IPS DF 19.7 (cell line): ENCODE measurements at regions not wholly inside any gene's neighbourhood (a gene's known extent, or its start where the extent isn't known, plus 50 kb on each side); places are given as distances from the start of the nearest gene placed in this dataset.
A peak's percentile ranks its signal among the peaks of the same experiment; 100 is the strongest.

Source experiments
- DNase-seq: peaks from one replicate; pipeline ENCODE4 v3.0.0-alpha.2; 2013; ENCODE audit warnings: low read depth, low spot score

GRCh38 chr7:20267482-20267881 lies 50.3 kb upstream of the MACC1 start:
- peak; percentile 9 for DNase-seq

- no peak for DNase-seq
These were observed 51.6 kb upstream of the MACC1 start for GRCh38 chr7:20268824-20269223.

GRCh38 chr7:20269726-20270125 lies 52.5 kb upstream of the MACC1 start:
- no peak for DNase-seq

- DNase-seq = no peak
These were observed 53.2 kb upstream of the MACC1 start for GRCh38 chr7:20270371-20270770.

GRCh38 chr7:20270867-20271266 lies 53.7 kb upstream of the MACC1 start:
- no peak for DNase-seq

GRCh38 chr7:20275637-20276036 lies 55.1 kb upstream of the ITGB8 start:
- DNase-seq = no peak

- no peak for DNase-seq
These were observed 53.8 kb upstream of the ITGB8 start for GRCh38 chr7:20276705-20277472.

- DNase-seq = no peak
These were observed 50.7 kb upstream of the ITGB8 start for GRCh38 chr7:20279979-20280378.

- no peak for DNase-seq
These were observed 50.0 kb upstream of the ITGB8 start for GRCh38 chr7:20280475-20281351.
